SK-N-SH (cell line): ENCODE measurements at regions not wholly inside any gene's neighbourhood (a gene's known extent, or its start where the extent isn't known, plus 50 kb on each side); places are given as distances from the start of the nearest gene placed in this dataset.

Experiments
- CTCF ChIA-PET: fragments of 300-600, 350-600 bp; formaldehyde crosslinking; extraction: SDS; loops from one replicate; lab custom pipeline; 2021; lab: Yijun Ruan, JAX
- POLR2A ChIA-PET: fragments of 350-600 bp; sonication (Branson Sonifier 250); formaldehyde crosslinking; extraction: SDS; loops from one replicate; lab custom pipeline; 2020; ENCODE audit warnings: antibody characterized with exemption, inconsistent platforms; lab: Yijun Ruan, JAX
- DNase-seq: peaks from one replicate; pipeline ENCODE4 v3.0.0; 2012
- H2AFZ ChIP-seq: fragments of 200-600 bp; sonication (generic); 2 replicates; pipeline ENCODE4 v1.8.1; 2016; ENCODE audit warnings: antibody characterized with exemption, mild to moderate bottlenecking, low read depth
- H3F3A ChIP-seq: fragments of 200-600 bp; sonication (generic); replicated peaks from 2 replicates; pipeline ENCODE3; 2016; ENCODE audit warnings: antibody characterized with exemption, mild to moderate bottlenecking; ENCODE audit not compliant: insufficient read depth
- H3K27ac ChIP-seq, 2 experiments: fragments of 200-500 bp in 1 of 2; fragments of 200-600 bp in 1 of 2; sonication (Bioruptor generic) in 1 of 2; sonication (generic), shearing (Covaris generic) in 1 of 2; 2 replicates each; pipeline versions ENCODE4 v1.5.1 to v1.6.1; 2014 to 2016; ENCODE audit warnings: low read depth in 2 of 2, inconsistent platforms in 1 of 2, low read length in 1 of 2, mild to moderate bottlenecking in 1 of 2, mixed read lengths in 1 of 2
- H3K27me3 ChIP-seq: fragments of 200-600 bp; sonication (generic), shearing (Covaris generic); 2 replicates; pipeline ENCODE4 v1.6.1; 2016; ENCODE audit warnings: mixed run types; ENCODE audit not compliant: insufficient read depth
- H3K36me3 ChIP-seq, 2 experiments: fragments of 200-500 bp in 1 of 2; fragments of 200-600 bp in 1 of 2; sonication (Bioruptor generic) in 1 of 2; sonication (generic) in 1 of 2; replicated peaks in 1 of 2; 2 replicates each; pipeline versions ENCODE3 to v1.5.1; 2014 to 2016; ENCODE audit warnings: low read length in 1 of 2, mild to moderate bottlenecking in 1 of 2; ENCODE audit not compliant: insufficient read depth in 2 of 2, control insufficient read depth in 1 of 2
- H3K4me1 ChIP-seq, 2 experiments: fragments of 200-500 bp in 1 of 2; fragments of 200-600 bp in 1 of 2; sonication (Bioruptor generic) in 1 of 2; sonication (generic), shearing (Covaris generic) in 1 of 2; 2 replicates each; pipeline versions ENCODE4 v1.5.1 to v1.6.1; 2014 to 2016; ENCODE audit warnings: low read depth in 1 of 2, low read length in 1 of 2, mixed run types in 1 of 2; ENCODE audit not compliant: insufficient read depth in 2 of 2, control insufficient read depth in 1 of 2
- H3K4me2 ChIP-seq: fragments of 200-600 bp; sonication (generic), shearing (Covaris generic); 2 replicates; pipeline ENCODE4 v1.6.1; 2017; ENCODE audit warnings: mixed run types
- H3K4me3 ChIP-seq, 2 experiments: fragments of 200-500 bp in 1 of 2; fragments of 200-600 bp in 1 of 2; sonication (Bioruptor generic) in 1 of 2; sonication (generic), shearing (Covaris generic) in 1 of 2; 2 replicates each; pipeline versions ENCODE4 v1.5.1 to v1.8.1; 2014 to 2016; ENCODE audit warnings: low read depth in 2 of 2, inconsistent platforms in 1 of 2, low read length in 1 of 2, mild to moderate bottlenecking in 1 of 2, mixed read lengths in 1 of 2, moderate library complexity in 1 of 2
- H3K79me2 ChIP-seq: fragments of 200-600 bp; sonication (generic); 2 replicates; pipeline ENCODE4 v1.8.1; 2017; ENCODE audit warnings: mild to moderate bottlenecking; ENCODE audit not compliant: insufficient read depth
- H3K9ac ChIP-seq: fragments of 200-600 bp; sonication (generic); 2 replicates; pipeline ENCODE4 v1.6.1; 2017; ENCODE audit warnings: mixed run types
- H3K9me2 ChIP-seq: fragments of 200-600 bp; sonication (generic); 2 replicates; pipeline ENCODE4 v1.6.1; 2017; ENCODE audit warnings: mixed run types
- H3K9me3 ChIP-seq: fragments of 200-600 bp; sonication (generic); 2 replicates; pipeline ENCODE4 v1.6.1; 2017; ENCODE audit warnings: mixed run types, mild to moderate bottlenecking, moderate library complexity
- H4K20me1 ChIP-seq: fragments of 200-600 bp; sonication (generic); 2 replicates; pipeline ENCODE4 v1.6.1; 2017; ENCODE audit warnings: mild to moderate bottlenecking, mixed run types; ENCODE audit not compliant: insufficient read depth
- CHD2 ChIP-seq: fragments of 150-350 bp; IDR thresholded peaks from 2 replicates; pipeline ENCODE4 v1.6.1; 2018; ENCODE audit warnings: low read length; ENCODE audit not compliant: partially characterized antibody
- ELF1 ChIP-seq: IDR thresholded peaks from 2 replicates; pipeline ENCODE4 v1.4.0; 2012
- FOSL2 ChIP-seq: IDR thresholded peaks from 2 replicates; pipeline ENCODE4 v1.4.0; 2012; ENCODE audit warnings: low read depth, mild to moderate bottlenecking, moderate library complexity, borderline replicate concordance
- FOXM1 ChIP-seq: IDR thresholded peaks from 2 replicates; pipeline ENCODE4 v1.4.0; 2012; ENCODE audit warnings: low read depth, mild to moderate bottlenecking
- GABPA ChIP-seq: IDR thresholded peaks from 2 replicates; pipeline ENCODE4 v1.4.0; 2012; ENCODE audit warnings: low read depth, mild to moderate bottlenecking
- GATA2 ChIP-seq: sonication (generic); formaldehyde crosslinking; IDR thresholded peaks from 2 replicates; pipeline ENCODE4 v1.5.0; 2020; ENCODE audit warnings: mild to moderate bottlenecking, missing genetic modification reagents
- IRF3 ChIP-seq: fragments of 150-350 bp; IDR thresholded peaks from 2 replicates; pipeline ENCODE4 v1.6.1; 2016; ENCODE audit warnings: mild to moderate bottlenecking, low read depth, low read length
- JUND ChIP-seq: IDR thresholded peaks from 2 replicates; pipeline ENCODE4 v1.4.0; 2012
- MEF2A ChIP-seq: IDR thresholded peaks from 2 replicates; pipeline ENCODE4 v1.4.0; 2012; ENCODE audit warnings: low read depth, borderline replicate concordance
- MXI1 ChIP-seq: IDR thresholded peaks from 2 replicates; pipeline ENCODE4 v1.6.1; 2012; ENCODE audit warnings: mild to moderate bottlenecking, low read depth, low read length, improper control_type of control experiment
- POLR2AphosphoS5 ChIP-seq: IDR thresholded peaks from 2 replicates; pipeline ENCODE4 v1.6.1; 2012; ENCODE audit warnings: low read depth, low read length
- RFX5 ChIP-seq: IDR thresholded peaks from 2 replicates; pipeline ENCODE4 v1.6.1; 2012; ENCODE audit warnings: mild to moderate bottlenecking, improper control_type of control experiment, low read length
- RXRA ChIP-seq: IDR thresholded peaks from 2 replicates; pipeline ENCODE4 v1.4.0; 2012; ENCODE audit warnings: low read depth, mild to moderate bottlenecking, borderline replicate concordance
- SIN3A ChIP-seq: IDR thresholded peaks from 2 replicates; pipeline ENCODE4 v1.6.1; 2012; ENCODE audit warnings: low read depth, mild to moderate bottlenecking, low read length, moderate library complexity, borderline replicate concordance
- SMC3 ChIP-seq: IDR thresholded peaks from 2 replicates; pipeline ENCODE4 v1.6.1; 2012; ENCODE audit warnings: low read depth, low read length, improper control_type of control experiment
- TAF1 ChIP-seq: IDR thresholded peaks from 2 replicates; pipeline ENCODE4 v1.6.1; 2012; ENCODE audit warnings: low read depth, mild to moderate bottlenecking, low read length, moderate library complexity, borderline replicate concordance
- TCF12 ChIP-seq: IDR thresholded peaks from 2 replicates; pipeline ENCODE4 v1.4.0; 2012
- TEAD4 ChIP-seq: IDR thresholded peaks from 2 replicates; pipeline ENCODE4 v1.4.0; 2012; ENCODE audit warnings: mild to moderate bottlenecking, borderline replicate concordance; ENCODE audit not compliant: insufficient read depth
- USF2 ChIP-seq: fragments of 150-350 bp; IDR thresholded peaks from 2 replicates; pipeline ENCODE4 v1.6.1; 2017; ENCODE audit warnings: antibody characterized with exemption, low read length, low read depth, borderline replicate concordance
- YY1 ChIP-seq: IDR thresholded peaks from 2 replicates; pipeline ENCODE4 v1.4.0; 2012; ENCODE audit warnings: low read depth, mild to moderate bottlenecking
- WGBS: methylation state at CpG from one replicate; pipeline ENCODE4 v1.1.6; 2017; ENCODE audit warnings: low lambda C conversion rate; 5-methylcytosine and 5-hydroxymethylcytosine counted together
- TF ChIP-seq, protein P1 (sequence below): IDR thresholded peaks from 2 replicates; pipeline ENCODE4 v1.4.0; 2012; ENCODE audit warnings: low read depth, borderline replicate concordance
- TF ChIP-seq, protein P2 (sequence below): fragments of 200-600 bp; sonication (generic); IDR thresholded peaks from 2 replicates; pipeline ENCODE4 v1.6.1; 2017; ENCODE audit warnings: antibody characterized with exemption, mild to moderate bottlenecking, moderate library complexity
- TF ChIP-seq, protein P3 (sequence below): IDR thresholded peaks from 2 replicates; pipeline ENCODE4; 2012
- TF ChIP-seq, protein P4 (sequence below): IDR thresholded peaks from 2 replicates; pipeline ENCODE4 v1.6.1; 2012; ENCODE audit warnings: mild to moderate bottlenecking, low read depth, low read length, moderate library complexity

DNA sequence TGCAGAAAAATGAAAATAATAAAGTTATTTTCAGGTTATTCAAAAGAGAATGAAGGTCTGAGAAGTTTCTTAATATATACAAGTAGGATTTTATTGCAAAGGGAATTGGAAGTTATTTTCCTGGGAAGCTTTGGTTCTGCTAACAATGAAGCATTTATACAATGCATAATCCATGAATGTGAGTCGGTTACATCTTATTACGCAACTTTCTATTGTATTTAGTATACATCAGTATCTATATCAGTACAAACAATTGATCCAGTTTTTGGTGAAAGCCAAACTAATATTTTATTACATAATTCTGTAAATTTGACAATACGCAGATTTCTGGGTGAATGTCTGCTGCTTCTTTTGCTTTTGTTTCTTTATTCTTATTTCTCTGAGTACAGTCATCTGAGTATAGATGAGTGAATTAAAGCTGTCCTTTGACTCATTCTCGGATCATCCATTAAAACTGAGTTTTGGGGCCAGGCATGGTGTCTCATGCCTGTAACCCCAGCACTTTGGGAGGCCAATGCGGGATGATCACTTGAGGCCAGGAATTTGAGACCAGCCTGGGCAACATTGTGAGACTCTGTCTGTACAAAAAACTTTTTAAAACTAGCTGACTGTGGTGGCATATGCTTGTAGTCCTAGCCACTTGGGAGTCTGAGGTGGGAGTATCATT, 108.5 kb downstream of the SOCS6 start:
- H3K9me2 ChIP-seq = no peaks in the 10 kb centered on the region
- peak overlapping the region; percentile 37 for H3K4me2 ChIP-seq
- WGBS = 65% methylated on average over 5 of the region's 5 CpGs
- H3K4me3 ChIP-seq = no peak overlapping the region
- 0 out of 2 replicates have a peak overlapping the region, but pooled peaks have one; percentile 18 for H3K9ac ChIP-seq
- no peak for DNase-seq
- H3K9me3 ChIP-seq = no peaks in the 10 kb centered on the region
- no peaks in the 10 kb centered on the region for H4K20me1 ChIP-seq
- no peaks in the 10 kb centered on the region for H3K27me3 ChIP-seq
- no peaks in the 10 kb centered on the region for H3K79me2 ChIP-seq
- peaks cover 6% of the 10 kb centered on the region for H3F3A ChIP-seq
- ChIA-PET CTCF (no interaction called here), POLR2A (no interaction called here)
- no peaks in the 10 kb centered on the region for H3K36me3 ChIP-seq
- peak overlapping the region in 1 of 2 experiments; percentile 59; a peak in 2 of 4 replicates for H3K27ac ChIP-seq
- H2AFZ ChIP-seq = peak overlapping the region; percentile 73
- H3K4me1 ChIP-seq = no peaks in the 10 kb centered on the region
- TF ChIP-seq YY1 (no peak), TCF12 (no peak), POLR2AphosphoS5 (no peak), CHD2 (no peak), MXI1 (no peak), TEAD4 (no peak), MEF2A (no peak), SIN3A (no peak), ELF1 (no peak), GATA2 (CRISPR knock-in tag) (no peak), RFX5 (no peak), IRF3 (no peak), JUND (0 out of 2 replicates have a peak, but pooled peaks have one; percentile 30), FOSL2 (peak; percentile 63; the same call in 1 of the 2 replicates), USF2 (no peak), RXRA (no peak), FOXM1 (no peak), TAF1 (no peak), SMC3 (no peak), GABPA (no peak)
- TF ChIP-seq, protein P1, sequence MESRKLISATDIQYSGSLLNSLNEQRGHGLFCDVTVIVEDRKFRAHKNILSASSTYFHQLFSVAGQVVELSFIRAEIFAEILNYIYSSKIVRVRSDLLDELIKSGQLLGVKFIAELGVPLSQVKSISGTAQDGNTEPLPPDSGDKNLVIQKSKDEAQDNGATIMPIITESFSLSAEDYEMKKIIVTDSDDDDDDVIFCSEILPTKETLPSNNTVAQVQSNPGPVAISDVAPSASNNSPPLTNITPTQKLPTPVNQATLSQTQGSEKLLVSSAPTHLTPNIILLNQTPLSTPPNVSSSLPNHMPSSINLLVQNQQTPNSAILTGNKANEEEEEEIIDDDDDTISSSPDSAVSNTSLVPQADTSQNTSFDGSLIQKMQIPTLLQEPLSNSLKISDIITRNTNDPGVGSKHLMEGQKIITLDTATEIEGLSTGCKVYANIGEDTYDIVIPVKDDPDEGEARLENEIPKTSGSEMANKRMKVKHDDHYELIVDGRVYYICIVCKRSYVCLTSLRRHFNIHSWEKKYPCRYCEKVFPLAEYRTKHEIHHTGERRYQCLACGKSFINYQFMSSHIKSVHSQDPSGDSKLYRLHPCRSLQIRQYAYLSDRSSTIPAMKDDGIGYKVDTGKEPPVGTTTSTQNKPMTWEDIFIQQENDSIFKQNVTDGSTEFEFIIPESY = no peak
- TF ChIP-seq, protein P2, sequence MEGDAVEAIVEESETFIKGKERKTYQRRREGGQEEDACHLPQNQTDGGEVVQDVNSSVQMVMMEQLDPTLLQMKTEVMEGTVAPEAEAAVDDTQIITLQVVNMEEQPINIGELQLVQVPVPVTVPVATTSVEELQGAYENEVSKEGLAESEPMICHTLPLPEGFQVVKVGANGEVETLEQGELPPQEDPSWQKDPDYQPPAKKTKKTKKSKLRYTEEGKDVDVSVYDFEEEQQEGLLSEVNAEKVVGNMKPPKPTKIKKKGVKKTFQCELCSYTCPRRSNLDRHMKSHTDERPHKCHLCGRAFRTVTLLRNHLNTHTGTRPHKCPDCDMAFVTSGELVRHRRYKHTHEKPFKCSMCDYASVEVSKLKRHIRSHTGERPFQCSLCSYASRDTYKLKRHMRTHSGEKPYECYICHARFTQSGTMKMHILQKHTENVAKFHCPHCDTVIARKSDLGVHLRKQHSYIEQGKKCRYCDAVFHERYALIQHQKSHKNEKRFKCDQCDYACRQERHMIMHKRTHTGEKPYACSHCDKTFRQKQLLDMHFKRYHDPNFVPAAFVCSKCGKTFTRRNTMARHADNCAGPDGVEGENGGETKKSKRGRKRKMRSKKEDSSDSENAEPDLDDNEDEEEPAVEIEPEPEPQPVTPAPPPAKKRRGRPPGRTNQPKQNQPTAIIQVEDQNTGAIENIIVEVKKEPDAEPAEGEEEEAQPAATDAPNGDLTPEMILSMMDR = no peak
- TF ChIP-seq, protein P3, sequence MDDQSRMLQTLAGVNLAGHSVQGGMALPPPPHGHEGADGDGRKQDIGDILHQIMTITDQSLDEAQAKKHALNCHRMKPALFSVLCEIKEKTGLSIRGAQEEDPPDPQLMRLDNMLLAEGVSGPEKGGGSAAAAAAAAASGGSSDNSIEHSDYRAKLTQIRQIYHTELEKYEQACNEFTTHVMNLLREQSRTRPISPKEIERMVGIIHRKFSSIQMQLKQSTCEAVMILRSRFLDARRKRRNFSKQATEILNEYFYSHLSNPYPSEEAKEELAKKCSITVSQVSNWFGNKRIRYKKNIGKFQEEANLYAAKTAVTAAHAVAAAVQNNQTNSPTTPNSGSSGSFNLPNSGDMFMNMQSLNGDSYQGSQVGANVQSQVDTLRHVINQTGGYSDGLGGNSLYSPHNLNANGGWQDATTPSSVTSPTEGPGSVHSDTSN = peak; percentile 33; the same call in 1 of the 2 replicates
- TF ChIP-seq, protein P4, sequence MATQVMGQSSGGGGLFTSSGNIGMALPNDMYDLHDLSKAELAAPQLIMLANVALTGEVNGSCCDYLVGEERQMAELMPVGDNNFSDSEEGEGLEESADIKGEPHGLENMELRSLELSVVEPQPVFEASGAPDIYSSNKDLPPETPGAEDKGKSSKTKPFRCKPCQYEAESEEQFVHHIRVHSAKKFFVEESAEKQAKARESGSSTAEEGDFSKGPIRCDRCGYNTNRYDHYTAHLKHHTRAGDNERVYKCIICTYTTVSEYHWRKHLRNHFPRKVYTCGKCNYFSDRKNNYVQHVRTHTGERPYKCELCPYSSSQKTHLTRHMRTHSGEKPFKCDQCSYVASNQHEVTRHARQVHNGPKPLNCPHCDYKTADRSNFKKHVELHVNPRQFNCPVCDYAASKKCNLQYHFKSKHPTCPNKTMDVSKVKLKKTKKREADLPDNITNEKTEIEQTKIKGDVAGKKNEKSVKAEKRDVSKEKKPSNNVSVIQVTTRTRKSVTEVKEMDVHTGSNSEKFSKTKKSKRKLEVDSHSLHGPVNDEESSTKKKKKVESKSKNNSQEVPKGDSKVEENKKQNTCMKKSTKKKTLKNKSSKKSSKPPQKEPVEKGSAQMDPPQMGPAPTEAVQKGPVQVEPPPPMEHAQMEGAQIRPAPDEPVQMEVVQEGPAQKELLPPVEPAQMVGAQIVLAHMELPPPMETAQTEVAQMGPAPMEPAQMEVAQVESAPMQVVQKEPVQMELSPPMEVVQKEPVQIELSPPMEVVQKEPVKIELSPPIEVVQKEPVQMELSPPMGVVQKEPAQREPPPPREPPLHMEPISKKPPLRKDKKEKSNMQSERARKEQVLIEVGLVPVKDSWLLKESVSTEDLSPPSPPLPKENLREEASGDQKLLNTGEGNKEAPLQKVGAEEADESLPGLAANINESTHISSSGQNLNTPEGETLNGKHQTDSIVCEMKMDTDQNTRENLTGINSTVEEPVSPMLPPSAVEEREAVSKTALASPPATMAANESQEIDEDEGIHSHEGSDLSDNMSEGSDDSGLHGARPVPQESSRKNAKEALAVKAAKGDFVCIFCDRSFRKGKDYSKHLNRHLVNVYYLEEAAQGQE = no peak
